Loucy (cell line): ENCODE measurements at regions not wholly inside any gene's neighbourhood (a gene's known extent, or its start where the extent isn't known, plus 50 kb on each side); places are given as distances from the start of the nearest gene placed in this dataset.

Experiments used
- H2AFZ ChIP-seq: fragments of 200-600 bp; sonication (generic); 2 replicates; pipeline ENCODE4 v1.6.0; 2016; ENCODE audit warnings: antibody characterized with exemption, mild to moderate bottlenecking, low read length, moderate library complexity
- H3F3A ChIP-seq: fragments of 200-600 bp; 2 replicates; pipeline ENCODE4 v1.6.0; 2016; ENCODE audit warnings: antibody characterized with exemption, low read depth, mild to moderate bottlenecking
- H3K27me3 ChIP-seq: fragments of 200-600 bp; sonication (generic); 2 replicates; pipeline ENCODE4 v1.6.1; 2014; ENCODE audit warnings: low read length, mild to moderate bottlenecking; ENCODE audit not compliant: insufficient read depth, poor library complexity, severe bottlenecking
- H3K36me3 ChIP-seq: fragments of 200-600 bp; sonication (generic); 2 replicates; pipeline ENCODE4 v1.6.1; 2016; ENCODE audit warnings: low read length; ENCODE audit not compliant: insufficient read depth
- H3K4me1 ChIP-seq: fragments of 200-600 bp; sonication (generic); 2 replicates; pipeline ENCODE4 v1.5.1; 2014; ENCODE audit warnings: low read length, mild to moderate bottlenecking; ENCODE audit not compliant: insufficient read depth, poor library complexity, severe bottlenecking
- H3K4me2 ChIP-seq: fragments of 200-600 bp; sonication (generic); 2 replicates; pipeline ENCODE4 v1.6.0; 2014; ENCODE audit warnings: antibody characterized with exemption, low read length, low read depth, mild to moderate bottlenecking; ENCODE audit not compliant: poor library complexity, severe bottlenecking
- H3K4me3 ChIP-seq: fragments of 200-600 bp; sonication (generic); 2 replicates; pipeline ENCODE4 v1.5.1; 2014; ENCODE audit warnings: low read length, mild to moderate bottlenecking, mixed read lengths; ENCODE audit not compliant: poor library complexity, severe bottlenecking
- H3K79me2 ChIP-seq: fragments of 200-600 bp; sonication (generic); 2 replicates; pipeline ENCODE4 v1.6.1; 2014; ENCODE audit warnings: low read length; ENCODE audit not compliant: insufficient read depth
- H3K9ac ChIP-seq: fragments of 200-600 bp; sonication (generic); 2 replicates; pipeline ENCODE4 v1.6.0; 2014; ENCODE audit warnings: mild to moderate bottlenecking, low read depth, low read length, moderate library complexity; ENCODE audit not compliant: poor library complexity, severe bottlenecking
- H3K9me2 ChIP-seq: fragments of 200-600 bp; sonication (generic); replicated peaks from 2 replicates; pipeline ENCODE4 v1.6.1; 2016; ENCODE audit warnings: low read depth, low read length, mixed read lengths
- H3K9me3 ChIP-seq: fragments of 200-600 bp; sonication (generic); 2 replicates; pipeline ENCODE4 v1.6.1; 2014; ENCODE audit warnings: mild to moderate bottlenecking, antibody characterized with exemption, low read length, low read depth; ENCODE audit not compliant: insufficient read depth
- H4K20me1 ChIP-seq: fragments of 200-600 bp; sonication (generic); 2 replicates; pipeline ENCODE4 v1.6.0; 2014; ENCODE audit warnings: antibody characterized with exemption, low read length, mild to moderate bottlenecking; ENCODE audit not compliant: insufficient read depth, poor library complexity, severe bottlenecking
- EZH2phosphoT487 ChIP-seq: fragments of 200-600 bp; IDR thresholded peaks from 2 replicates; pipeline ENCODE4 v1.6.1; 2018; ENCODE audit warnings: antibody characterized with exemption, mild to moderate bottlenecking, moderate library complexity, borderline replicate concordance
- TF ChIP-seq, protein P1 (sequence below): fragments of 200-600 bp; sonication (generic); conservative IDR thresholded peaks from 2 replicates; pipeline ENCODE4 v1.5.1; 2014; ENCODE audit warnings: mild to moderate bottlenecking, antibody characterized with exemption, low read length

DNA sequence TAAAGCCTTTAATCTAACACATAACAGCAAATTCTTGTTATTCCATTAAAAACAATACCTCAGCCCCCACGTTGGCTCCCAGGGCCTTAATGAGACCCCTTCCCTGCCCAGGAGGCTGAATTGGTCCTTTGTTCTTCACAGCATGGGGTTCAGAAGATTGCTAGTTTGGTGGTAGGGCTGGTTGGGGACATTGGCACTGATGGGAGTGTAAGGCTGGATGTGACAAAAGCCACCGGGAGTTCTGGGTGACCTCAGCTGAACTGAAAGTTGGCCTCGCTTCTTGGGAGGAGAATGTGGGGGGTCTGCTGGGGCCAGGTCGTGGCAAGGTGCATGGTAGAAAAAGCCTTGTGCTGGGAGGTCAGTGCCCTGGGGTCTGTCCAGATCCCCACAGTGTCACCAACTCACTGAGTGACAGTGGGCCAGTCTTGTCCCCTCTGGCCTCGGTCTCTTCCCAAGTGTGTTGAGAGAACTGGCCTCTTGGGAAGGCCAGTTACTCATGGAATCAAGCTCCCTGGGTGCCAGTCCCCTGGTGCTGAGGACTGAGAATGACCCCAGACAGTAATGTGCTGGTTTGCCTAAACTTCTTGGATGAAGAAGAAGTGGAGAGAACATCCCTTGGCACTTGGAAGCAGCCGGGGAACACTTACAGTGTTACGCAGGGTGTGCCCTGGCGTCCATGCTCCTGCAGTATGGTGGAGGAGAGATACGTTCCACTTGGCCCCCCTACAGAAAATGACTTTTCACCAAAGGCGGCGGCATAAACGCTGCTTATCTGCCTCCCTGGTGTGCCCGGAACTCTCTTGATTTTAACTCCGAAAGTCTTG is 283.7 kb upstream of the RTL1 start:
- Histone ChIP-seq H2AFZ (no peak overlapping the region), H4K20me1 (no peaks in the 10 kb centered on the region), H3K27me3 (no peaks in the 10 kb centered on the region), H3K9me3 (no peaks in the 10 kb centered on the region), H3K79me2 (no peaks in the 10 kb centered on the region), H3K4me3 (no peak overlapping the region), H3K9ac (no peak overlapping the region), H3K36me3 (no peaks in the 10 kb centered on the region), H3F3A (no peaks in the 10 kb centered on the region), H3K4me2 (no peak overlapping the region), H3K4me1 (no peaks in the 10 kb centered on the region), H3K9me2 (no peaks in the 10 kb centered on the region)
- no peak for TF ChIP-seq EZH2phosphoT487
- TF ChIP-seq, protein P1, sequence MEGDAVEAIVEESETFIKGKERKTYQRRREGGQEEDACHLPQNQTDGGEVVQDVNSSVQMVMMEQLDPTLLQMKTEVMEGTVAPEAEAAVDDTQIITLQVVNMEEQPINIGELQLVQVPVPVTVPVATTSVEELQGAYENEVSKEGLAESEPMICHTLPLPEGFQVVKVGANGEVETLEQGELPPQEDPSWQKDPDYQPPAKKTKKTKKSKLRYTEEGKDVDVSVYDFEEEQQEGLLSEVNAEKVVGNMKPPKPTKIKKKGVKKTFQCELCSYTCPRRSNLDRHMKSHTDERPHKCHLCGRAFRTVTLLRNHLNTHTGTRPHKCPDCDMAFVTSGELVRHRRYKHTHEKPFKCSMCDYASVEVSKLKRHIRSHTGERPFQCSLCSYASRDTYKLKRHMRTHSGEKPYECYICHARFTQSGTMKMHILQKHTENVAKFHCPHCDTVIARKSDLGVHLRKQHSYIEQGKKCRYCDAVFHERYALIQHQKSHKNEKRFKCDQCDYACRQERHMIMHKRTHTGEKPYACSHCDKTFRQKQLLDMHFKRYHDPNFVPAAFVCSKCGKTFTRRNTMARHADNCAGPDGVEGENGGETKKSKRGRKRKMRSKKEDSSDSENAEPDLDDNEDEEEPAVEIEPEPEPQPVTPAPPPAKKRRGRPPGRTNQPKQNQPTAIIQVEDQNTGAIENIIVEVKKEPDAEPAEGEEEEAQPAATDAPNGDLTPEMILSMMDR = no peak

DNA sequence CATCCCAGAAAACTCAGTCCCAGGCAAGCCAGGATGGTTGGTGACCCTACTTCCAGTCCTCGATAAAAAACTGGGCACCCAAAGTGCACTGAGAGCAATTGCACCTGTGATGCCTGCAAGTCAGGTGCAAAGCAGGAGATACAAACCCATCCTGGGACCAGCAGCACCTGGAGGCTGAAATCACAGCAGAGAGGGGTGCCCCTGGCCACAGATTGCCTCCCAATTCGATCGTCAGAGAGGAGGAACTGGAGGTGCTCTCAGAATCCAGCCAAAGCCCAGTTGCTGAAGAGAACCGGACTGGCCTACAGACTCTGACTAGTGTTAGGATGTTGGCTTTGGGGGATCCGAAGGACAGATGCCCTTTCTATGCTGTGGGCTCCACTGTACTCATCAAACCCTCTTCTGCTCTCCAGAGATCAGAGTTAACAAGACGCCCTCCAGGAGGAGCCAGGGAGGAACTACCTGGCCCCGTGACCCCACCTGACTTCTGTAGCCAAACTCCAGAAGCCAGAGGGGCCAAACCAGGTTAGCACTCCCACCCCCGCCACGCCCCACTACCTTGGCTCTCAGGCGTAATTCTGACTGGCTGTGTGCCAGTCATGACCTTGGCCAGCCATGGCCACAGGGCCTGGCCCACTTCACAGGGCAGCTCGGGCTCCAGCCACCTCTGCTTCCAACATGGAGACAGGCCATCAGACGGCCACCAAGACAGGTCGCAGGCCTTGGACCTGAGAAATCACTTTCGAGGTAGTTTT is 284.5 kb upstream of the RTL1 start:
- no peaks in the 10 kb centered on the region for H3K27me3 ChIP-seq
- no peaks in the 10 kb centered on the region for H3K79me2 ChIP-seq
- no peaks in the 10 kb centered on the region for H3K9me3 ChIP-seq
- H3K4me3 ChIP-seq = no peak overlapping the region
- no peak overlapping the region for H2AFZ ChIP-seq
- H3K9ac ChIP-seq = no peak overlapping the region
- H4K20me1 ChIP-seq = no peaks in the 10 kb centered on the region
- no peaks in the 10 kb centered on the region for H3K9me2 ChIP-seq
- no peaks in the 10 kb centered on the region for H3K4me1 ChIP-seq
- no peaks in the 10 kb centered on the region for H3K36me3 ChIP-seq
- H3K4me2 ChIP-seq = no peak overlapping the region
- TF ChIP-seq, protein P1 = no peak
- TF ChIP-seq EZH2phosphoT487 = no peak
- H3F3A ChIP-seq = no peaks in the 10 kb centered on the region

- Histone ChIP-seq H3K4me3 (no peak overlapping the region), H3K27me3 (no peaks in the 10 kb centered on the region), H3K9me3 (no peaks in the 10 kb centered on the region), H3K4me2 (no peak overlapping the region), H3K9me2 (no peaks in the 10 kb centered on the region), H3K79me2 (no peaks in the 10 kb centered on the region), H3F3A (no peaks in the 10 kb centered on the region), H3K9ac (no peak overlapping the region), H3K4me1 (no peaks in the 10 kb centered on the region), H3K36me3 (no peaks in the 10 kb centered on the region), H2AFZ (no peak overlapping the region), H4K20me1 (no peaks in the 10 kb centered on the region)
- TF ChIP-seq, protein P1 = no peak
- TF ChIP-seq EZH2phosphoT487 = no peak
These were observed 285.0 kb upstream of the RTL1 start for GRCh38 chr14:101188571-101188915.
